DND-41 (cell line): ENCODE measurements at regions not wholly inside any gene's neighbourhood (a gene's known extent, or its start where the extent isn't known, plus 50 kb on each side); places are given as distances from the start of the nearest gene placed in this dataset.

ENCODE experiments used
- EZH2 ChIP-seq: IDR thresholded peaks from 3 replicates; pipeline ENCODE4 v1.6.1; 2012; ENCODE audit warnings: borderline replicate concordance, low read depth, mild to moderate bottlenecking, moderate library complexity, low read length, inconsistent platforms; ENCODE audit not compliant: severe bottlenecking
- TF ChIP-seq, protein P1 (sequence below): IDR thresholded peaks from 2 replicates; pipeline ENCODE4 v1.5.1; 2012; ENCODE audit warnings: borderline replicate concordance, low read length, moderate library complexity, mild to moderate bottlenecking; ENCODE audit not compliant: poor library complexity, severe bottlenecking; ENCODE audit errors: extremely low read depth

DNA sequence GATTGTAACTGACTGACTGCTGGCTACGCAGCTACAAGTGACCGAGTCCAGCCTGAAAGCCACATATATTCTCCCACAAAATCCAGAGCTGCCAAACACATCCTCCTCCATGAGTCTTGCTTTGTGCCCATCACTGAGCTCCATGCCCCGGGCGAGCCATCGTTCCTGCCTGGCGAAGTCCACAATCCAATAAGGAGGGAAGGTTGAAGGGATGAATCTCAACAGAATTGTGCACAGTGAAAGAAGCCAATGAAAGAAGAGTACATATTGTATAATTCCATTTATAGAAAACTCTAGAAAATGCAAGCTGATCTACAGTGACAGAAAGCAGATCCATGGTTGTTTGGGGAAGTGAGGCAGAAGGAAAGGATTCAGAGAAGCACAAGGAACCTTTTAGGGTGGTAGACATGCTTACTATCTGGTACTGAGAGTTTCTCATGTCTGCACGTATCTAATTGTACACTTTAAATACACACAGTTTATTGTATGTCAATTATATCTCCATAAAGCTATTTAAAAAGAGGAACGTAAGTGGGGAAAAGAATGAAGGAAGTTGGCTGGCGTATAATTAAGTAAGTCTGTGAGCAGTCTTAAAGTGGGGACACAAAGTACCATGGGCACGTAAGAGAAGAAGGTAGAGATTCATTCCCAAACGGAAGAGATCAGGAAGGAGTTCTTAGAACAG is 115.9 kb upstream of the JUN start:
- TF ChIP-seq, protein P1, sequence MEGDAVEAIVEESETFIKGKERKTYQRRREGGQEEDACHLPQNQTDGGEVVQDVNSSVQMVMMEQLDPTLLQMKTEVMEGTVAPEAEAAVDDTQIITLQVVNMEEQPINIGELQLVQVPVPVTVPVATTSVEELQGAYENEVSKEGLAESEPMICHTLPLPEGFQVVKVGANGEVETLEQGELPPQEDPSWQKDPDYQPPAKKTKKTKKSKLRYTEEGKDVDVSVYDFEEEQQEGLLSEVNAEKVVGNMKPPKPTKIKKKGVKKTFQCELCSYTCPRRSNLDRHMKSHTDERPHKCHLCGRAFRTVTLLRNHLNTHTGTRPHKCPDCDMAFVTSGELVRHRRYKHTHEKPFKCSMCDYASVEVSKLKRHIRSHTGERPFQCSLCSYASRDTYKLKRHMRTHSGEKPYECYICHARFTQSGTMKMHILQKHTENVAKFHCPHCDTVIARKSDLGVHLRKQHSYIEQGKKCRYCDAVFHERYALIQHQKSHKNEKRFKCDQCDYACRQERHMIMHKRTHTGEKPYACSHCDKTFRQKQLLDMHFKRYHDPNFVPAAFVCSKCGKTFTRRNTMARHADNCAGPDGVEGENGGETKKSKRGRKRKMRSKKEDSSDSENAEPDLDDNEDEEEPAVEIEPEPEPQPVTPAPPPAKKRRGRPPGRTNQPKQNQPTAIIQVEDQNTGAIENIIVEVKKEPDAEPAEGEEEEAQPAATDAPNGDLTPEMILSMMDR = no peak
- TF ChIP-seq EZH2 = no peak
